HG02798 (cell line): ENCODE measurements at regions not wholly inside any gene's neighbourhood (a gene's known extent, or its start where the extent isn't known, plus 50 kb on each side); places are given as distances from the start of the nearest gene placed in this dataset.

Experiments used
- ATAC-seq: cut with Tn5 transposase; IDR thresholded peaks from one replicate; pipeline ENCODE4 v1.9.1; 2021; ENCODE audit warnings: mild to moderate bottlenecking; ENCODE audit not compliant: unreplicated experiment, poor library complexity

DNA sequence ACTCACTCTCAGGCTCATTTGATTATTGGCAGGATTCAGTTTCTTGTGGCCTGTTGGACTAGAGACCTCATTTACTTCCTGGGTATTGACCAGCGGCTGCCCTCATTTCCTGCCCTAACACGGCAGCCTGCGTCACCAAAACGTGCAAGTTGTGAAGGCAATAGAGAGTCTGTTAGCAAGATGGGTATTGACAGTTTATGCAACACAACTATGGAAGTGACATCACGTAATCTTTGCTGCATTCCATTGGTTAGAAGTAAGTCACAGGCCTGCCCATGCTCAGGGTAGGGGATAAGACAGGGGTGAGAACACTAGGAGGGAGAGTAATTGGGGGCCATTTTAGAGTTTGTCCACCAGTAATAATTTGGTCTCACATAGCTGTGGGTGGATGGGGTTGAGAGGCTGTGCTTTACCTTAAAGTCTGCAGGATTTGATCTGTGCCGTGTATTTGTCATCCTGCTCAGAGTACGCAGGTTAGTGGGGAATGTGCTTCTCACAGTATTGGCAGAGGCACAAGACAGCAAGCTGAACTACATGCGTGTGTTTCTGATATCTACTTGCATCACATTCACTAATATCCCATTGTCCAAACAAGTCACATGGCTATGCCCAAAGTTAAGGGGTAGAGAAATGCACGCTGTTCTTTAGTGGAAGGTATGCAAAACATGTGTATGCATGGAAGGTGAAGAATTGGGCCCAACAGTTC is 83.3 kb downstream of the EDEM1 start:
- no peak for ATAC-seq

- ATAC-seq, result no peak
These were observed 83.8 kb downstream of the EDEM1 start for GRCh38 chr3:5271372-5271683.

- no peak for ATAC-seq
These were observed 84.9 kb downstream of the EDEM1 start for GRCh38 chr3:5272387-5272786.

DNA sequence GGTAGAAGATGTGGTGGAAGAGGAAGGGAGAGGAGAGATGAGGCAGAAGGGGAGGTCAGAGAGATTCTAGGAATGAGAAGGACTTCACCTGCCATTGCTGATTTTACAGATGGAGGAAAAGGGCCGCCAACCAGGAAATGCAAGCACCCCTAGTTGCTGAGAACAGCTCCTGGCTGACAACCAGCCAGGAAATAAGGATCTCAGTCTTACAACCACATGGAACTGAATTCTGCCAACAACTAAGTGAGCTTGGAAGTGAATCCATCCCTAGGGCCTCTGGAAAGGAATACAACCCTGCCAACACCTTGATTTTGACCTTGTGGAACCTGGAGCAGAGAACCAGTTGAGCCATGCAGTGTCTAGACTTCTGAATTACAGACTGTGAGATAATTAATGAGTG is 86.6 kb downstream of the EDEM1 start:
- ATAC-seq, result no peak

DNA sequence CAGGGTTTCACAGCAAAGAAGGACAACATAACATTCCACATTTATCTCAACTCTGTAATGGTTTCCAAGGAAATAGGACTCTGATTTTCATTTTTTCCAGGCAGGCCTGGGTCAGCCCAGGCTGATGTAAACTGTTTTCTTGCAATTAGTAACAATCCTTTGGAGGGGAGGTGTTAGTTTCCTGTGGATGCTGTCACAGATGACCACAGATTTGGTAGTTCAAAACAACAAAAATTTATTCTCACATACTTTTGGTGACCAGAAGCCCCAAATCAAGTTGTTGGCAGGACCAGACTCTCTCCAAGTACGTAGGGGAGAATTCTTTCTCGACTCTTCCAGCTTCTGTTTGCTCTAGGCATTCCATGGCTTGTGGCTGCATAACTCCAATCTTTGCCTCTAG is 88.0 kb downstream of the EDEM1 start:
- ATAC-seq, result no peak

DNA sequence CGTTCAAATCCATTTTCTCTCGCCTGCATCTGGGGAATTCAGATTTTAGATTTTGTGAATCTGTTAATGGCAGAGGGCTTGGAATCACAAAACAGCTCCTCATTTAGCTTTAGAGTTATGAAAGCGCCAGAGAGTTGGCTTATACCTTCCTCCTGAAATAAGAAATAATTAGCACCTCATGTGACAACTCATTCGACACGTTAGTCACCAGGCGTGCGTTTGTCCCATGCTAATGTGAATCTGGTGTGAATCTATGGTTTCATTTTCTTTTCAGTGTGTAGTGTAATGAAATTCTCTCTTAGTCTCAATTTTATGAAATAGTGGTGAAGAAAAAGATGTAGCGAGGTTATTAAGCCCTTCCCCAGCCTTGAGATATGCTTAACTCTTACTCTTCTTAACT is 89.4 kb downstream of the EDEM1 start:
- ATAC-seq, result peak; percentile 75

DNA sequence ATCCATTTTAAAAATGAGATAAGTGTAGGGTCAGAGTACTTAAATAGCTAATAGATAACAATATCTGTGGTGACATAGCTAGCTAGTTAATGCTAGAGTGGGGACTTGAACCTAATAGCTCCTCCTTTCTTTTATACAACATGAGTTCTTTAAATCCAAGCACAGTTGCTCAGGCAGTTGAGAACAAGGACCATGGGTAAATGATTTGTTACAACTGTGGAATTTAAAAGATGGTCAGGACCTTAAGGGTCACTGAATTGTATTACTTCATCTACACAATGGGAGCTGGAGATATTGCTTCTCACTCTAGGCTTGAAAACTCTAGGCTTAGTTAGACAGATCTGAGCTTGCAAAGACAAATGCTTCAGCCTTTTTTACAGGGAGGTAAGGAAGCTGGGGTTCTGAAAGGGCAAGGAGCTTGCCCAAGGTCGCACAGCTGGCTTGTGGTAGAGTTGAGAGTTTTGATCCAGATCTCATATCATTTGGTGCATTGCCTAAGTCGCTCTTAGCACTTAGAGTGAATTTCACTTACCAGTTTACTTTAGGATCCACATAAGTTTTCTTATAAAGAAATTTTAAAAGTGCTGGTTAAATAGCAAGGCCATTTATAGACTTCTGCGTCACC is 90.2 kb downstream of the EDEM1 start:
- ATAC-seq, result no peak

- no peak for ATAC-seq
These were observed 91.2 kb downstream of the EDEM1 start for GRCh38 chr3:5278666-5279065.

- ATAC-seq, result no peak
These were observed 95.2 kb downstream of the EDEM1 start for GRCh38 chr3:5282703-5283102.

DNA sequence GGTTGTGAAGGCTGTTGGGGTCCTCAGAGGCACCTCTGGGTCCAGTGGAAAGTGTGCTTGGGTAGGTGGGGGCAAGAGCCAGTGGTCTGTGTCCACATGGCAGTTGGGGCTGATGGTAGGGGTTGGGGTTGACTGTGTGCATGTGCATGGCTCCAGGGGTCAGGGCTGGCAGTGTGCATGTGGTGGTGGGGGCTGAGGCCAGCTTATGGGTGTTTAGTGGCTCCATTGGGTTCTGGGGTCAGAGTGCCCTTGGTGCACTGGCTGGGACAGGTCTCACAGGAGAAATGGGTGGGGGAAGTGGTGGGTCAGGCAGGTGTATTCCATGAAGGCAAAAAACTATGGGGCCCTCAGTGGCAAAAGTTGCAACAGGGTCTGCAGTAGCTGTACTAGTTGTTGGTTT is 97.9 kb downstream of the EDEM1 start:
- no peak for ATAC-seq

GRCh38 chr3:5290915-5291314 is 103.4 kb downstream of the EDEM1 start:
- ATAC-seq, result no peak

DNA sequence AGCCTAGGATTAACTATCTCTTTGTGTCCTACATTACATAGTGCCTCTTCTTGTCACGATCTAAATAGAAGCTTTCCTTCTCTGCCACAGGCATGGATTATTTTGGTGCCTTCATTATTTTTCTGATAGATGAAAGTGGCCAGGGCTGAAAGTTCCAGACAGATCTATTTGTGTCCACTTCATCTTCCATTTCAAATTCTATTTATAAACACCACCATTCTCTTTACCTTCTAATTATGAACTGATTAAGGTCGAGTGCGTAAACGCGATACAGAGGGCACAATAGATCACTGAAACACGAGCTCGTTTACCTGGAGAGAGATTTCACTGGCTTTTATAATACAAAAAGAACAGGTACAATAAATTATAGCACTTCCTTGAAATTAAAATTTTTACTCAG is 105.0 kb downstream of the EDEM1 start:
- no peak for ATAC-seq

- ATAC-seq, result no peak
These were observed 105.7 kb downstream of the EDEM1 start for GRCh38 chr3:5293207-5293606.

- no peak for ATAC-seq
These were observed 106.8 kb downstream of the EDEM1 start for GRCh38 chr3:5294356-5294755.

DNA sequence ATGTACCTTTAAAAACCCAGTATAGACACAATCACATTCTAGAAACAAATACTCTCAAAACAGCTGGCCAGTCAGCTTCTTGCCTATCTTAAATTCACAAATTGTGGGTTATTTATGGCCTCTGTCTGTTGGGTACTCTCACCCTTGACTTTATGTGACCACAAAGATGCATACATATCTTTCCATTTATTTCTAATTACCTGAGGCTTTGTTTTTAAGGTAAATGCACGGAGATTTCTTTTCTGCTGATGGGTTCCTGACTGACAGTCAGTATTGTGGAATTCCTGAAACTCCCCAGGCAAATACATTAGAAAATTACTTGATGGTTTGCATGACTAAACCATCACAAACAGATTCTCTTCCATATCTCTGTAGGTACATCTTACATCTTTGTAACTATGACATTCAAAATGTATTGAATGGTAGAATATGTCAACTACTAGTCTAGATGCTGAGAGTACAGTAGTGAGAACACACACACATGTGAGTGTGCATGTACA is 107.7 kb downstream of the EDEM1 start:
- ATAC-seq, result no peak

DNA sequence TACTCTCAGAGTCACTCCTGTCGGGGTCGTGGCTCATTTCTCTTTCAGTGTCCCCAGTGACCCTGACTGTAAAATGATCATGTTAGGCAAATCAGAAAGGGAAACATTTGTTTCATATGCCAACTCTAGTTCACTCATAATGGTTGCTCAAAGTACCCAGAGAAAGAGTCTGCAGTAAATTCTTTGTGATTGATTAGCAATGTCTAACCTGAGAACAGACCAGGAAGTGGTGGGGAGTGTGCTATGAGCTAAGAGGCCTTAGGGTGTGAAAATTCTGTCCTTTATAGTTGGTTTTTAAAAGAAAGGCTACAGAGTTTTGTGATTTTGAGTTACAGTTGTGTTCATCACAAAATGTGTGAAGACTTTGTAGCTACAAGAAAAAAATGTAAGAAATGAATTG is 108.9 kb downstream of the EDEM1 start:
- ATAC-seq, result no peak

GRCh38 chr3:5297895-5298294 is 110.4 kb downstream of the EDEM1 start:
- no peak for ATAC-seq

GRCh38 chr3:5298453-5298852 is 110.9 kb downstream of the EDEM1 start:
- peak; percentile 97 for ATAC-seq

DNA sequence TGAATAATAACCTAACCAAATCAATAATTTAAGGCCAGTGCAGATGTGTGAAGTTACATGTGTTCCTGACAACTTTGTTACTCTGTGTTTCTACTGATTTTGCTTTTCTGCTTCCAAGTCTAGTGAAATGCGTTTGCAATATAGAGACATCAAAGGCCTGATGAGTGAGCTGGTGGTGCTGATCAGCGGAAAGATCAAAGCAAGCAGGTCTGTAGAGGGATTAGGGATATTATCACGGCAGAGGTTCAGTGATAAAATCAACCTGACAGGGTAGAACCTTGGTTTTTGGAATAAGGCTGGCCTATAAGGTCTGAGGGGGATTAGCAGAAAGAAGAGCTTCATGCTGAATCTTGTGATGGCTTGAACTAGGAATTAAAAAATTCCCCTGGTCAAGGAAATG is 111.7 kb downstream of the EDEM1 start:
- no peak for ATAC-seq

DNA sequence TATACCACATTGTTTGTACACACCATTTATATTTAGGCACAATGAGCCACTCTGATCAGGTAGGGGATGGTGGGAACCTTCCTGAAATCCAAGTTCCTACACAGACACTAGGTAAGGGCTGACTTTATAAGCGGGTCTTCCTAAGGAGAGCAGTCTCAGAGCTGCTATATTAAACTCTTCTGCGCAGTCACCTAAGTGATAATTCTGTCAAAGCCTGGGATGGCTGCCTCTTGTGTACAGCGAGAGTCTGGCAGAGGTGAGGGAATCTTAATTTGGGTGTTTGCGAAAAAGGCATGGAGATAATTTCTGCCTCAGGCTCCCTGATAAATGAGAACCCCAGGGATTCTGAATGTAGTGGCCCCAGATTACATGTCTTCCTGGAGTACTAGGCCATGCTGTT is 113.1 kb downstream of the EDEM1 start:
- no peak for ATAC-seq

DNA sequence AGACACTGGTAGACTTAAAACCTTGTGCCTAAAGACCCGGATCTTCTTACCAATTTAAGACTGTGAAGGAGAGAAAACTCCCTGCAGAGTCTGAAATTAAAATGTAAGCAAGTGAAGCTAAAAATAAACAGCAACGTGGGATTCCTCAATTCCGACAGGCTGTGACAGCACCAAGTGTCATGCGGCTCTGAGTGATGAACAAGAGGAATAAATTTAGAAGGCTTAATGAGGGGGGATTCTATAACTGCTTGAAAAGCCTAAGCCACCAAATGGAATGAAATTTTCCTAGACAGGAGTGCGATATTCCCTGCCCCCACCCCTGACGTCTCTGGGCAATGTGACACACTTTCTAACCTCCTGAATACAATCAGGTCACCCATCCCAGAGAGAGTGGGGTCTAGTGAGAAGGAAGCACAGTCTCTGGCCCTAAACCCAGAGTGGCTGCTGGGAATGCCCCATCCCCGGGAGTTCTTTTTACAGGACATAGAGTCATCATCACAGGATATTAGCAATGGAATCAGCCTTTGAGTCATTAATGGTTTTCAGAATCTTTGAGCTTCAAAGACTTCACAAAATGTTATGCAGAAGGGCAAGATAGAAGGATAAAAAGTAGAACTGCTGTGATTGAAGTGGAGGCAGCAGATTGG is 114.3 kb downstream of the EDEM1 start:
- ATAC-seq, result no peak

DNA sequence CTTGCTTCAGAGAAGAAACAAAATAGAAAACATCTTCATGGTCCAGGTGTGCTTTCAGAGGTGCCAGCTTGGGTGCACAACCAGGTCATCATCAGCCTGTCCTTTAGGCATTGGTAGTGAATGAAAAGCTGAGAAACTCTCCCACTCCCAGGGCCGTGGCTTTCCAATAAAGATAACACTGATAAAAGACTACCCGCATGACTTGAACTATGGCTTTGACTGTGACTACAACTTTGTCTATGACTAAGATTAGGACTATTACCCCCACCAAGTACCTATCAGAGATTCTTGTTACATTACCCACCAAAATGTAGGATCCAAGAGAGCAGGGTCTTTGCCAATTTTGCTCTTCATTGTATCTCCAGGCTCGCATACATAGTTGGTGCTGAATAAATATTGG is 115.2 kb downstream of the EDEM1 start:
- ATAC-seq, result no peak
